HEK293 (cell line): ENCODE measurements at regions not wholly inside any gene's neighbourhood (a gene's known extent, or its start where the extent isn't known, plus 50 kb on each side); places are given as distances from the start of the nearest gene placed in this dataset.

Experiments used
- GFI1B ChIP-seq: fragments of 450-650 bp; formaldehyde crosslinking; IDR thresholded peaks from 2 replicates; pipeline ENCODE4 v1.5.1; 2016; ENCODE audit warnings: missing biosample characterization, missing genetic modification characterization
- SALL2 ChIP-seq: fragments of 450-650 bp; formaldehyde crosslinking; IDR thresholded peaks from 2 replicates; pipeline ENCODE4 v1.5.0; 2017; ENCODE audit warnings: missing biosample characterization, mild to moderate bottlenecking, missing genetic modification characterization, borderline replicate concordance
- YY2 ChIP-seq: fragments of 450-650 bp; formaldehyde crosslinking; IDR thresholded peaks from 2 replicates; pipeline ENCODE4 v1.5.1; 2016; ENCODE audit warnings: missing biosample characterization, missing genetic modification characterization
- ZBTB20 ChIP-seq: fragments of 450-650 bp; formaldehyde crosslinking; IDR thresholded peaks from 2 replicates; pipeline ENCODE4 v1.5.1; 2016; ENCODE audit warnings: missing biosample characterization, missing genetic modification characterization
- ZNF169 ChIP-seq: fragments of 450-650 bp; formaldehyde crosslinking; IDR thresholded peaks from 2 replicates; pipeline ENCODE4 v1.5.1; 2016; ENCODE audit warnings: missing biosample characterization, missing genetic modification characterization
- ZNF274 ChIP-seq, 2 experiments: fragments of 200-500 bp in 1 of 2; fragments of 450-650 bp in 1 of 2; sonication (Bioruptor generic) in 1 of 2; formaldehyde crosslinking in 1 of 2; IDR thresholded peaks; 2 replicates each; pipeline versions ENCODE4 v1.5.1 to v1.6.1; 2014 to 2016; ENCODE audit warnings: borderline replicate concordance in 1 of 2, inconsistent platforms in 1 of 2, low read length in 1 of 2, missing biosample characterization in 1 of 2, missing genetic modification characterization in 1 of 2
- ZNF311 ChIP-seq: fragments of 450-650 bp; formaldehyde crosslinking; IDR thresholded peaks from 2 replicates; pipeline ENCODE4 v1.5.1; 2017; ENCODE audit warnings: missing biosample characterization, missing genetic modification characterization, borderline replicate concordance
- ZNF416 ChIP-seq: fragments of 450-650 bp; formaldehyde crosslinking; IDR thresholded peaks from 2 replicates; pipeline ENCODE4 v1.5.1; 2016; ENCODE audit warnings: missing biosample characterization, missing genetic modification characterization
- ZNF544 ChIP-seq: fragments of 450-650 bp; formaldehyde crosslinking; IDR thresholded peaks from 2 replicates; pipeline ENCODE4 v1.5.0; 2017; ENCODE audit warnings: missing biosample characterization, missing genetic modification characterization
- ZNF791 ChIP-seq: fragments of 450-650 bp; formaldehyde crosslinking; IDR thresholded peaks from 2 replicates; pipeline ENCODE4 v1.5.1; 2016; ENCODE audit warnings: missing biosample characterization, missing genetic modification characterization
- TF ChIP-seq, protein P1 (sequence below): fragments of 450-650 bp; formaldehyde crosslinking; IDR thresholded peaks from 2 replicates; pipeline ENCODE4 v1.5.1; 2016; ENCODE audit warnings: missing biosample characterization, missing genetic modification characterization
- TF ChIP-seq, protein P2 (sequence below): fragments of 450-650 bp; formaldehyde crosslinking; IDR thresholded peaks from 2 replicates; pipeline ENCODE4 v1.5.1; 2016; ENCODE audit warnings: missing biosample characterization, missing genetic modification characterization
- TF ChIP-seq, protein P3 (sequence below): fragments of 450-650 bp; formaldehyde crosslinking; IDR thresholded peaks from 2 replicates; pipeline ENCODE4 v1.5.1; 2016; ENCODE audit warnings: missing biosample characterization, missing genetic modification characterization
- TF ChIP-seq, protein P4 (sequence below): fragments of 450-650 bp; formaldehyde crosslinking; IDR thresholded peaks from 2 replicates; pipeline ENCODE4 v1.5.1; 2016; ENCODE audit warnings: missing biosample characterization, missing genetic modification characterization

DNA sequence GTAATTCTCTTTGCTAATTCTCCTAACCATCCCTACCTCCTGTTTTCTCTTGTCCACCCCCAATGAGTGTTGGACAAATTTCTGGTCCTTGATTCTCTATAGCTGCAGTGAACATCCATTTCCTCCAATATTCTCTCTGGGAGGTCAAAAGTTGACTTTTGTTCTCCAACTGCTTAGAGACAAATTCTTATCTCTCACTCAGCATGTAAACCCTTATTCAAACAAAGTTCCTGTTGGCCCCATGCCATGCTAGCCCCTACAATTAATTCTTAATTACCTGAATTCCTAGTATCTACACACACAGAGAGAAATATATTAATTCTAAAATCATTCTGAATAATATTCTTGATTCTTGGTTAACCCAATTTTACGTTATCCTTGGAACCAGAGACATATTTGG, 472.9 kb upstream of the ACTBL2 start:
- TF ChIP-seq, protein P1, sequence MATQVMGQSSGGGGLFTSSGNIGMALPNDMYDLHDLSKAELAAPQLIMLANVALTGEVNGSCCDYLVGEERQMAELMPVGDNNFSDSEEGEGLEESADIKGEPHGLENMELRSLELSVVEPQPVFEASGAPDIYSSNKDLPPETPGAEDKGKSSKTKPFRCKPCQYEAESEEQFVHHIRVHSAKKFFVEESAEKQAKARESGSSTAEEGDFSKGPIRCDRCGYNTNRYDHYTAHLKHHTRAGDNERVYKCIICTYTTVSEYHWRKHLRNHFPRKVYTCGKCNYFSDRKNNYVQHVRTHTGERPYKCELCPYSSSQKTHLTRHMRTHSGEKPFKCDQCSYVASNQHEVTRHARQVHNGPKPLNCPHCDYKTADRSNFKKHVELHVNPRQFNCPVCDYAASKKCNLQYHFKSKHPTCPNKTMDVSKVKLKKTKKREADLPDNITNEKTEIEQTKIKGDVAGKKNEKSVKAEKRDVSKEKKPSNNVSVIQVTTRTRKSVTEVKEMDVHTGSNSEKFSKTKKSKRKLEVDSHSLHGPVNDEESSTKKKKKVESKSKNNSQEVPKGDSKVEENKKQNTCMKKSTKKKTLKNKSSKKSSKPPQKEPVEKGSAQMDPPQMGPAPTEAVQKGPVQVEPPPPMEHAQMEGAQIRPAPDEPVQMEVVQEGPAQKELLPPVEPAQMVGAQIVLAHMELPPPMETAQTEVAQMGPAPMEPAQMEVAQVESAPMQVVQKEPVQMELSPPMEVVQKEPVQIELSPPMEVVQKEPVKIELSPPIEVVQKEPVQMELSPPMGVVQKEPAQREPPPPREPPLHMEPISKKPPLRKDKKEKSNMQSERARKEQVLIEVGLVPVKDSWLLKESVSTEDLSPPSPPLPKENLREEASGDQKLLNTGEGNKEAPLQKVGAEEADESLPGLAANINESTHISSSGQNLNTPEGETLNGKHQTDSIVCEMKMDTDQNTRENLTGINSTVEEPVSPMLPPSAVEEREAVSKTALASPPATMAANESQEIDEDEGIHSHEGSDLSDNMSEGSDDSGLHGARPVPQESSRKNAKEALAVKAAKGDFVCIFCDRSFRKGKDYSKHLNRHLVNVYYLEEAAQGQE (tag by site-specific recombination) = no peak
- no peak for TF ChIP-seq ZNF274 (IDR thresholded peaks at IDR 0.05; ENCODE audit: low read length)
- TF ChIP-seq ZNF274 (tag by site-specific recombination; IDR thresholded peaks at IDR 0.05; ENCODE audit: borderline replicate concordance) = no peak
- TF ChIP-seq, protein P2, sequence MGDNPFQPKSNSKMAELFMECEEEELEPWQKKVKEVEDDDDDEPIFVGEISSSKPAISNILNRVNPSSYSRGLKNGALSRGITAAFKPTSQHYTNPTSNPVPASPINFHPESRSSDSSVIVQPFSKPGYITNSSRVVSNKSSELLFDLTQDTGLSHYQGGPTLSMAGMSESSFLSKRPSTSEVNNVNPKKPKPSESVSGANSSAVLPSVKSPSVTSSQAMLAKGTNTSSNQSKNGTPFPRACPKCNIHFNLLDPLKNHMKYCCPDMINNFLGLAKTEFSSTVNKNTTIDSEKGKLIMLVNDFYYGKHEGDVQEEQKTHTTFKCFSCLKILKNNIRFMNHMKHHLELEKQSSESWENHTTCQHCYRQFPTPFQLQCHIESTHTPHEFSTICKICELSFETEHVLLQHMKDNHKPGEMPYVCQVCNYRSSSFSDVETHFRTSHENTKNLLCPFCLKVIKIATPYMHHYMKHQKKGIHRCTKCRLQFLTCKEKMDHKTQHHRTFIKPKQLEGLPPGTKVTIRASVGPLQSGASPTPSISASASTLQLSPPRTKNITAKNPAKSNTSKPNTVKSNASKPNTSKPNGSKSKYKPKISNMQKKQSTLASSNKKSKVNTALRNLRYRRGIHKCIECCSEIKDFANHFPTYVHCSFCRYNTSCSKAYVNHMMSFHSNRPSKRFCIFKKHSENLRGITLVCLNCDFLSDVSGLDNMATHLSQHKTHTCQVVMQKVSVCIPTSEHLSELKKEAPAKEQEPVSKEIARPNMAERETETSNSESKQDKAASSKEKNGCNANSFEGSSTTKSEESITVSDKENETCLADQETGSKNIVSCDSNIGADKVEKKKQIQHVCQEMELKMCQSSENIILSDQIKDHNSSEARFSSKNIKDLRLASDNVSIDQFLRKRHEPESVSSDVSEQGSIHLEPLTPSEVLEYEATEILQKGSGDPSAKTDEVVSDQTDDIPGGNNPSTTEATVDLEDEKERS (tag by site-specific recombination) = no peak
- TF ChIP-seq, protein P3, sequence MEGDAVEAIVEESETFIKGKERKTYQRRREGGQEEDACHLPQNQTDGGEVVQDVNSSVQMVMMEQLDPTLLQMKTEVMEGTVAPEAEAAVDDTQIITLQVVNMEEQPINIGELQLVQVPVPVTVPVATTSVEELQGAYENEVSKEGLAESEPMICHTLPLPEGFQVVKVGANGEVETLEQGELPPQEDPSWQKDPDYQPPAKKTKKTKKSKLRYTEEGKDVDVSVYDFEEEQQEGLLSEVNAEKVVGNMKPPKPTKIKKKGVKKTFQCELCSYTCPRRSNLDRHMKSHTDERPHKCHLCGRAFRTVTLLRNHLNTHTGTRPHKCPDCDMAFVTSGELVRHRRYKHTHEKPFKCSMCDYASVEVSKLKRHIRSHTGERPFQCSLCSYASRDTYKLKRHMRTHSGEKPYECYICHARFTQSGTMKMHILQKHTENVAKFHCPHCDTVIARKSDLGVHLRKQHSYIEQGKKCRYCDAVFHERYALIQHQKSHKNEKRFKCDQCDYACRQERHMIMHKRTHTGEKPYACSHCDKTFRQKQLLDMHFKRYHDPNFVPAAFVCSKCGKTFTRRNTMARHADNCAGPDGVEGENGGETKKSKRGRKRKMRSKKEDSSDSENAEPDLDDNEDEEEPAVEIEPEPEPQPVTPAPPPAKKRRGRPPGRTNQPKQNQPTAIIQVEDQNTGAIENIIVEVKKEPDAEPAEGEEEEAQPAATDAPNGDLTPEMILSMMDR (tag by site-specific recombination) = no peak
- TF ChIP-seq ZBTB20 (tag by site-specific recombination) = no peak
- TF ChIP-seq ZNF544 (tag by site-specific recombination) = no peak
- TF ChIP-seq ZNF169 (tag by site-specific recombination) = no peak
- TF ChIP-seq ZNF416 (tag by site-specific recombination) = no peak
- no peak for TF ChIP-seq SALL2 (tag by site-specific recombination)
- no peak for TF ChIP-seq YY2
- no peak for TF ChIP-seq ZNF791 (tag by site-specific recombination)
- TF ChIP-seq GFI1B (tag by site-specific recombination) = no peak
- TF ChIP-seq ZNF311 (tag by site-specific recombination) = no peak
- TF ChIP-seq, protein P4, sequence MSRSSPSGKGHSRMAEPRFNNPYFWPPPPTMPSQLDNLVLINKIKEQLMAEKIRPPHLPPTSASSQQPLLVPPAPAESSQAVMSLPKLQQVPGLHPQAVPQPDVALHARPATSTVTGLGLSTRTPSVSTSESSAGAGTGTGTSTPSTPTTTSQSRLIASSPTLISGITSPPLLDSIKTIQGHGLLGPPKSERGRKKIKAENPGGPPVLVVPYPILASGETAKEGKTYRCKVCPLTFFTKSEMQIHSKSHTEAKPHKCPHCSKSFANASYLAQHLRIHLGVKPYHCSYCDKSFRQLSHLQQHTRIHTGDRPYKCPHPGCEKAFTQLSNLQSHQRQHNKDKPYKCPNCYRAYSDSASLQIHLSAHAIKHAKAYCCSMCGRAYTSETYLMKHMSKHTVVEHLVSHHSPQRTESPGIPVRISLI (tag by site-specific recombination) = no peak
